WTC11 (cell line): ENCODE measurements at regions not wholly inside any gene's neighbourhood (a gene's known extent, or its start where the extent isn't known, plus 50 kb on each side); places are given as distances from the start of the nearest gene placed in this dataset.
"Not testable (repeated sequence)": the region's sequence is repeated elsewhere in the genome, so short reads cannot be mapped to it uniquely, and the experiment has no call there.

Source experiments
- ESRRA ChIP-seq: sonication (generic); formaldehyde crosslinking; IDR thresholded peaks from 2 replicates; pipeline ENCODE4 v1.8.1; 2022; ENCODE audit warnings: mild to moderate bottlenecking, missing genetic modification reagents, borderline replicate concordance
- JUN ChIP-seq: sonication (generic); formaldehyde crosslinking; IDR thresholded peaks from 2 replicates; pipeline ENCODE4 v1.8.0; 2023; ENCODE audit warnings: mild to moderate bottlenecking, missing genetic modification reagents
- NFE2L1 ChIP-seq: sonication (generic); formaldehyde crosslinking; IDR thresholded peaks from 2 replicates; pipeline ENCODE4 v1.8.1; 2023; ENCODE audit warnings: missing genetic modification reagents
- ZNF317 ChIP-seq: sonication (generic); formaldehyde crosslinking; IDR thresholded peaks from 2 replicates; pipeline ENCODE4 v1.8.1; 2023; ENCODE audit warnings: low read depth, mild to moderate bottlenecking, moderate library complexity, missing genetic modification reagents, borderline replicate concordance
- TF ChIP-seq, protein P1 (sequence below): fragments of 200-600 bp; IDR thresholded peaks from 2 replicates; pipeline ENCODE4 v1.8.0; 2022; ENCODE audit warnings: antibody characterized with exemption

GRCh38 chr3:104089987-104090386 lies 1276.7 kb upstream of the ALCAM start:
- not testable (repeated sequence) for TF ChIP-seq JUN, ZNF317, ESRRA, NFE2L1 (CRISPR knock-in tag)
- TF ChIP-seq, protein P1, sequence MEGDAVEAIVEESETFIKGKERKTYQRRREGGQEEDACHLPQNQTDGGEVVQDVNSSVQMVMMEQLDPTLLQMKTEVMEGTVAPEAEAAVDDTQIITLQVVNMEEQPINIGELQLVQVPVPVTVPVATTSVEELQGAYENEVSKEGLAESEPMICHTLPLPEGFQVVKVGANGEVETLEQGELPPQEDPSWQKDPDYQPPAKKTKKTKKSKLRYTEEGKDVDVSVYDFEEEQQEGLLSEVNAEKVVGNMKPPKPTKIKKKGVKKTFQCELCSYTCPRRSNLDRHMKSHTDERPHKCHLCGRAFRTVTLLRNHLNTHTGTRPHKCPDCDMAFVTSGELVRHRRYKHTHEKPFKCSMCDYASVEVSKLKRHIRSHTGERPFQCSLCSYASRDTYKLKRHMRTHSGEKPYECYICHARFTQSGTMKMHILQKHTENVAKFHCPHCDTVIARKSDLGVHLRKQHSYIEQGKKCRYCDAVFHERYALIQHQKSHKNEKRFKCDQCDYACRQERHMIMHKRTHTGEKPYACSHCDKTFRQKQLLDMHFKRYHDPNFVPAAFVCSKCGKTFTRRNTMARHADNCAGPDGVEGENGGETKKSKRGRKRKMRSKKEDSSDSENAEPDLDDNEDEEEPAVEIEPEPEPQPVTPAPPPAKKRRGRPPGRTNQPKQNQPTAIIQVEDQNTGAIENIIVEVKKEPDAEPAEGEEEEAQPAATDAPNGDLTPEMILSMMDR = not testable (repeated sequence)
